Left renal cortex interstitium (tissue), 4 donors: ENCODE measurements at regions not wholly inside any gene's neighbourhood (a gene's known extent, or its start where the extent isn't known, plus 50 kb on each side); places are given as distances from the start of the nearest gene placed in this dataset.

Source experiments
- DNase-seq, 4 donors: peaks; one replicate each; pipeline ENCODE4 v3.0.0-alpha.2; 2013; ENCODE audit warnings: low read depth in 4 of 4, low spot score in 2 of 4, missing footprints in 1 of 4

DNA sequence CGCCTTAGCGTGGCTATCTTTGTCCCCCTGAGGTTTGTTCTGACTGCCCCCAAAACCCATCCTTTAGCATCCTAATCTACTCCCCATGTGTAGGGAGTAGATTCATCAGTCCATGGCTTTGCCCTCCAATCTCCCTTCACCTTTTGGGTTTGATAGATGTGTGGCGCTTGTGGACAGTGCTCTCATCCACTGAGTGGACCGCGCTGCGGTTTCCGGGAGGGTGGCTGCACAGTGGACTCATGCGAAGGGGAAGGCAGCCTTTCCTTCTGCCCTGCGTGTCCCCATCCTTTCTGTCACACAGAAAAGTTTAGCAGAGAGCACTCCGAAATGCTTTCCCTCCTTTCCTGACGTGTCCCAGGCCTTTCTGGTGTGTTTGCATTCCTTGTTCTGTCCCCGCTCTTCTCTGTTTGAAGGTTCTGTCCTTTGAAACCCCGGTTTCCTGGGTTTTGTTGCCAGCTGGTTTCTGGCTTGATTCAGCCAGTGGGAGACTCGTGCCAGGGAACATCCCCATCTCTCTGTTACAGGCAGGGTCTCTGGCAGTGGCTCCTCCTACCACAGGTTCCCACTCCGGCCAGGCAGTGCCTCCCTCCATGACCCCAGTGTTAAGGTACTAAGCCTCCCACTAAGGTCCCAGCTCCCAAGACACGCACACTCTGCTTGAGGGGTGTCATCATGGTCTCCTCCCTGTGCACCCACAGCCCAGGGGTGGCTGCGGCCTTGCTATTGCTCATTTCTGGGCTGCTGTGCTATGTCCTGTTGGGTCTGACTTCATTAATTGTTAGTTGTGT, 547.7 kb upstream of the DPP6 start:
- no peak for DNase-seq

DNA sequence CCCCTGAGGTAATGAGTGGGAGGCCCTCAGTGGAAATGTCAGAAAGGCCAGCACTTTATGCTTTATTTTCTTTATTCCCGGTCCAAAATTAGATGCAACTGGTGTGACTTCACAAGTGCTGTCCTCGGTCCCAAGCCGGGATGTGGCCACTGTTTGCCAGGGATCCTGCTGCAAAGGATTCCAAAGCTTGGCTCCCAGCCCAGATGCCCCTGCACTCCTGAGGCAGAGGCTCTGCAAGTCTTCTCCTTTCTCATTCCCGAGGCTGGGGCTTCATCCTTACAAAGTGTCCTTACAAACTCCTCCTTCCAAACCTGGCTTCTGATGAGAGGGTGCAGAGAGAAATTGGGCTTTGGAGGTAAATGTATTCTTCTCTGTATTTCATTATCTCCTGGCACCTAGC, 544.3 kb upstream of the DPP6 start:
- no peak for DNase-seq

DNA sequence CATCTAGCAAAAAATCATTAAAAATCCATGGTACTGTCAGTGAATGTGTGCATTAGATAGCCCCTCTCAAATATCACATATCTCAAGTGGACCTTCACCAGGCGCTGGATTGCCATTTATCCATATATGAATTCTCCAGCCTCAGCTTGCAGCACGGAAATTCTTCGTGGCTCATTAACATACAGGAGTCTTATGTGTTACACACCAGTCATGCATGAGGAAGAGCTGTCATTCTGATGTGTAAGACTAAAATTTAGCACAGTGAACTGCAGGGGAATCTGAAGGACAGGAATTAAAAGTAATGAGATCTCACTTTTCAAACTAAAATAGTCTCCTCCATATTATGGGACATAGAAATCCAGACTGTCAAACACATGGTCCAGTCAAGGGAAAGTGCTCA, 542.4 kb upstream of the DPP6 start:
- DNase-seq: no peak

DNA sequence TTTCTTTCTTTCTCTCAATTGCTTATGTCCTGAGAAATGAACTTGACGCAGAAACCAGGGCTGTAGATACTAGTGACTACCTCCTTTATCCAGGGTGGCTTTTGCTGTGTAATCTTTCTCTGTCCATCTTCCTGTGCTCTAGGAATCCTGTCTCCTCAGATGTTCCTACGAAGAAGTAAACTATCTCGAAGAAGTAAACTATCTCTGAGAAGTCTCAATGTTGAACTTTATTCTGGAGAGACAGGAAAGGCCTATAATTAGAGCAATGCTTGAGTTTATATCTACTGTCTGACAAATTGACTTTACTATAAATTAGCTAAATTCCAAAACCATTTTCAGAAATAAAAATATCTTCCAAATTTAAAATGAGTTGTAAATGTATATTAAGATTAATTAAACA, 541.5 kb upstream of the DPP6 start:
- DNase-seq: no peak

DNA sequence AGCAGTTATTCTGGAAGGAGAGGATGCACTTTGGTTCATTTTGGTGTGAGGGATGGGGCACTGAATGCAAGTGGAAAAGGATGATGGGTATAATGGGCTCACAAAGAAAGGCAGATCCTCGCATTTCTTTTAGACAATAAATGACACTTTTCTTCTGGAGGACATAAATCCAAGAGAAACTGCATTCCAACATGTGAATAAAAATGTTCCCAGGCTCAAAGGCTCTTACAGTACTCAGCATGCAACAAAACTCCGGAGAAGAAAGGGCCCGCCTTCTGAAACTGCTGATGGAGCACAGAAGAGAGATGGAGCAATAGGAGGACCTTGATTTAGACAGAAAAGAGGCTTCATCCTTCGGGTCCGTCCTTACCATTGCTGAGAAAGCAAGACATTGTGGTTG, 538.2 kb upstream of the DPP6 start:
- DNase-seq: peak in 1 of 4 donors; percentile 20

DNA sequence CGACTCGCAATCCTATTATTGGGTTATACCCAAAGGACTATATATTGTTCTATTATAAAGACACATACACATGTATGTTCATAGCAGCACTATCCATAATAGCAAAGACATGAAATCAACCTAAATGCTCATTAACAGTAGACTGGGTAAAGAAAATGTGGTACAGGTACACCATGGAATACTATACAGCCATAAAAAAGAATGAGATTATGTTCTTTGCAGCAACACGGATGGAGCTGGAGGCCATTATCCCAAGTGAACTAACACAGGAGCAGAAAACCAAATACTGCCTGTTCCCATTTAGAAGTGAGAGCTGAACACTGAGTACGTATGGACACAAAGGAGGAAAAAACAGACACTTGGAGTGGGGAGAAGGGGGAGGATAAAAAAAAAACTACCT, 536.8 kb upstream of the DPP6 start:
- DNase-seq: no peak

DNA sequence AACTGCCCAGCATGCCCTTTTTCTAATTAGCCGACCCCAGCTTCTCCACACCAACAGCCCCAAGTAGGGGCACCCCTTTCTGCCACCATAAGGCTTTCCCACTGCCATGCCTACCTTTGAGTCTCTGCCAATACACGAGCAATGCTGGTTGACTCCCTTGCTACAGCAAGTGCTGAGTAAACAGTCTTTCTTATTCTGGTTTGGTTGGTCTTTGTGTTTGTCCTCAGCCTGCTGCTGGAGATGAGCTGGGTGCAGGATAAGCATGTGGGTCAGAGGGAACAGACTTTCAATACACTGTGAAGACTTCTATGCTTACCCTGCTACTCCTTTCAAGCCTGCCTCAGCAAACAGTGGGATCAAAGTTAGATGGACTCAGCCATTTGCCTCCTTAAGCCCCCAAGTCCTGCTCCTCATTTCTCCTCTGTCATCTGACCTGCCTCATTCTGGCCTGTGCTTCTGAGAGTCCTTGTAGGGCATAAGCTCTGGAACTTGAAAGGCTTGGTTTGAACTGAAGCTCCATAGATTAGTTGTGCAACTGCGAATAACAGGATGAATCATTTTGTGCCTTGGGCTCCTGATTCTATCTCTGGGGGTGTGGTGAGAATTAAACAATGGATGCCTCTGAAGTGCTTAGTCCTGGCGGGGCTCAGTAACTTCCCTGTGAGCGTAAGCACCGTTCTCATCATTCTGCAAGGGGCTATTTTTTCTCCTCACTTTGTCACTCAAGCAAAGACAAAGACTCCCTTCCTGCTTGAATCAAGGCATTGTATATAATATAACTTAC, 533.8 kb upstream of the DPP6 start:
- DNase-seq: no peak

DNA sequence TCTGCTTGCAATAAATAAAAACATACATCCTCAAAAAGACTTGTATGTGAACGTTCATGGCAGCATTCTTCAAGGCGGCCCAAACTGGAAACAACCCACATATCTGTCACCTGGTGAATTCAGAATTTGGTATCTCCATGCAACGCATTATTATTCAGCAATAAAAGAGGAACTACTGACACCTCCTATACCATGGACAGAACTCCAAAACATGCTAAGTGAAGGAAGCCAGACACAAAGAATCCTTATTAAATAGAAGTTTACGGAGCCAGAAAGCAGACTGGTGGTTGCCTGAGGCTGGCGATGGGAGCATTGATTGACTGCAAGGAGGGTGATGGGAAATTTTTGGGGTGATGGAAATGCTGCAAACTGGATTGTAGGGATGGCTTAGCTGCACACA, 530.8 kb upstream of the DPP6 start:
- no peak for DNase-seq

DNA sequence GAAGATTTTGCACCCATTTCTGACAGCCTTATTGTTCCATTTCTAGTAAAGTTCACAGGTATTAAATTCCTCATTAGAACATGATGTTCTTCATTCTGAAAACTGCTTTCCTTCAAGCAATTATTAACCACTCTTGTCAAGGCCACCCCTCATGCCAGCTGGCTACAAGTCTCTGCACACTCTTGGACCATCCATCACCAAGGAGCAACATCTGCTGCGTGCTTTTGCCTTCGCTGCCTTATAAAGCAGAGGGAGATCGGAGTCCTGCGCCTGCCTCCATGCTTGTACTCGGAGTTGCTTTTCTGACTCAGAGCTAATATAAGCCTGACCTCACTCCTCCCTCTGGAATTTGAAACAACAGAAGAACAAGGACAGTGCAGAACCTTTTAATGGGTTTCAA, 529.9 kb upstream of the DPP6 start:
- no peak for DNase-seq

DNA sequence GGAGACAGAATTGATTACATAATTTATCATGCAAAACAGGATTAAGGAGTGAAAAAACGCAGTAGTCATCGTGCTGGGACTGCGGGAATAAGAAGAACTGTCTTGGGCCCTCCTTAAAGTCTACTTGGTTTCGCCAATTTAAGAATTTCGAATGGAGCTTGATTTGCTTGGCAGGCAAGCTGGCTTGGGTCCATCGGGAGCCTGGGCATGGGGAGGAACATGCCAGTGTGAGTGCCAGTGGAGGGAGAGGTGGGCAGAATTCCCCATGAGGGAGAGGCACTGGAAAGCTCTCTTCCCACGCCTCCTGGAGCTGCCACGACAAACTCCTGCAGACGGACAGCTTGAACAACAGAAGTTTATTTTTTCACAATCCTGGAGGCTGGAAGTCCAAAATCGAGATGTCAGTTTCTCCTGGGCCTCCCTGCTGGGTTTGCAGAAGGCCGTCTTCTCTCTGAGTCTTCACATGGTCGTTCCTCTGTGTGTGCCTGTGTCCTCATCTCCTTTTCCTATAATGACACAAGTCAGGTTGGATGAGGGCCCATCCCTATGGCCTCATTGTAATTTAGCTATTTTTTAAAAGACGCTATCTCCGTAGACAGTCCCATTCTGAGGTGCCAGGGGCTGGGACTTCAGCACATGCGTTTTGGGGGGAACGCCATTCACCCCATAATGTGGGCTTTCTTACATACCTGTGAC, 528.7 kb upstream of the DPP6 start:
- DNase-seq: no peak

DNA sequence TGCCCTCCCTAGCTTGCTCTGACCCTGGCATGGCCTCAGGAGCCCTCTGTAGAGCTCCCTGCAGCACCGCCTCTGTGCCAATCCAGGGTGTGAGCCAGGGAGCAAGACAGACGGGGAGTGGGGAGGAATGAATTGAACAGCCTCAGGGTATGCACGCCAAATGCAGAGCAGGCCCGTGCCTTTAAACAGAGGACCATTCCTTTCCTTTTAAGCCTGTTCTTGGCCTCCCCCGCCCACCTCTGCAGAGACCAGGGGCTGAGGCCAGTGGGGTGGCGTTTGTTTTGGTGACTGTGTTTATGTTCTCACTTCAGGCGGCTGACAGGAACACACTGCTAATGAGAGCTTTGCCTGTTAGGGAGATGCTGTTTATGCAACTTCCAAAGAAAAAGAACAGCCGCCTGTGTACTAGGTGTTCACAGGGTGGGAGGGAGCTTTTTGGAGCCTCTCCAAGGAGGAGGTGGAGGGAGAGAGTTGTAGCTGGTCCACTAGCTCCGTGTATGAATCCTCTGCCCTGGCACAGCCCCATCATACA, 528.1 kb upstream of the DPP6 start:
- DNase-seq: peak in 1 of 4 donors; percentile 25

DNA sequence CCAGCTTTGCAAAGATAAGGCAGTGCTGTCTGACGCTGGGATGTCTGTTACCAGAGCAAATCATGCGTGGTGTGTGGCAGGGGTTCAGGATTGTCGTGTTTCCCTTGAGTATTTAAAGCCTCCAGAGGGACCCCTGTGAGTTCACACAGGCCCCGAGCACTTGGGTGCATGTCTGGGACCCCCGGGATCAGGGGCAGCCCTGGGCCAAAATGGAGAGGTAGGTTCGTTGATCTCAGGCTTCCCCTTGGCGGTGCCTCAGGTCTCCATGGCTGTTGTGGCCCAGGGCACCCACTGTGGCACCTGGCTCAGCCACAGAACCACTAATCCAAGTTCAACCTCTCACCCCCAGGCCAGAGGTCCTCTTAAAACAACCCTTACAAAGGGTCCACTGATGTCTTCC, 523.1 kb upstream of the DPP6 start:
- no peak for DNase-seq

DNA sequence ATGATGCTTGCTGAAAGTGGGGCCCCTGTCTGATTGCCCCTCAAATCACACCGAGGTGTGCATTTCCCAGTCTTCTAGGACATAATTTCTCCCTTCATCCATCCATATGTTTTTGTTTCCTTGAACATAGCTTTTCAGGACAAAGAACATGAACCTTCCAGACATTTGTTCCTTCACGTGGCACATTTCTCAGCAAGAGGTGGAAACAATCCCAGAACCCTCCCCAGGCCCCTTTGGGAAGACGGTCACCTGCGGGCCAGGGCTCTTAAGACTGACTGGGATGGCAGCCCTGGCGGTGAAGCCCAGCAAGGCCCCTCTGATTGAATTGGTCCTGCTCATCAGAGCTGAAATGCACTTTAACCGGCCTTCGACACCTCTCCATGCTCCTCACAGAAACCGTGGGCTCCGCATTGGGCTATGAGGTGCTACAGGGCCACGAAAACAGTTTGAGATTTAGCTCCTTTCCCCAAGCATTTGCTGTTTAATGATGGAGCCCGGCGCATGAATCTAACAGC, 522.5 kb upstream of the DPP6 start:
- no peak for DNase-seq

DNA sequence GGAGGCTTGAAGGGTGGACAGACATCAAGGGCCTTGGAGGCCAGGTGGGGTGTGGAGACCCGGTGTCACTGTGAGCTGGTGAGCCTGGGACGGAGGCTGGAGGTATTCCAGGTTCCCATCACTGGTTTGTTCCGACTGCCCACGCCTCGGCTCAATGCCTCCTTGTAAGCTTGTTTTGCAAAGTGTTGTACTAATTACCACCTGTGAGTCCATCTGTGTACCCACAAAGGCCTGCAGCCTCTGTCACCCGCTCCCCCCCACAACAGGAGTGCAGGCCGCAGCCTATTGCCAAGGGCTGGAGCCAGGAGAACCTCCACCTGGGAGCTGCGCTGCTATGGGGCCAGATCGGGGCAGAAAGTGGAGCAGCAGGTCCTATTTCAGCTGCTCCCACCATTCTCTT, 521.8 kb upstream of the DPP6 start:
- DNase-seq: no peak

DNA sequence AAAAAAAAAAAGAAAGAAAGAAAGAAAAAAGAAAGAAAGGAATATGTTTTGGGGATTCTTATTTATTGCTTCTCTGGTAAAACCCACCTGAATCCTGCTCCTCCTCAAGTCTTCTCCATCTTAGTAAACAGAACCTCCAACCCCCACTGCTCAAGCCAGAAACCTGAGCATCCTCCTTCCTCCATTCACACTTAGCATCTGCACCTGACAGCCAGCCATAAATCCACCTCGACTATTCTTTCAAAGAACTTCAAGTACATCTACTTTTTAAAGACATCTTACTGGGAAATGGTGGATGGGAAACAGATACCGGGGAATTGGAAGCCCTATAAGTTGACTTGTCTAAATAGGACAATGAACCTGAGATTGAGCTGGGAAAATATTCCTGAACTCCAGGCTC, 519.9 kb upstream of the DPP6 start:
- no peak for DNase-seq

DNA sequence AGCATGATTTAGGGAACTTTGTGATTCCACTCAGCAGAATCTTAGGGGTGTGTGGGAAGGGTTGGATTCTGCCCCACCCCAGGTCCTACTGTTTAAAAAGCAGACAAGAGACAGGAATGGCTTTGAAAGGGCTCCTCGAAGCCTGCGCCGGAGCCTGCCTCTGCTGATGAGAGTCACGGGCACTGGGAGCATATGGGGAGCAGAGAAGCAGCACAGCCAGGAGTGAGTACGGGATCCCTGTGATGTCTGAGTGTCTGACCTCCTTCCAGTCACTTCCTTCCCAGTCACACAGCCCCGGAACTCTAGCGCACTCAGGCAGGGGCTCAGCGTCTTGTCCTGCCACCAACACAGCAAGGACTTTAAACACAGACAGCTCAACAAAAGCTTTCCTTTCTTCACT, 514.9 kb upstream of the DPP6 start:
- DNase-seq: no peak

DNA sequence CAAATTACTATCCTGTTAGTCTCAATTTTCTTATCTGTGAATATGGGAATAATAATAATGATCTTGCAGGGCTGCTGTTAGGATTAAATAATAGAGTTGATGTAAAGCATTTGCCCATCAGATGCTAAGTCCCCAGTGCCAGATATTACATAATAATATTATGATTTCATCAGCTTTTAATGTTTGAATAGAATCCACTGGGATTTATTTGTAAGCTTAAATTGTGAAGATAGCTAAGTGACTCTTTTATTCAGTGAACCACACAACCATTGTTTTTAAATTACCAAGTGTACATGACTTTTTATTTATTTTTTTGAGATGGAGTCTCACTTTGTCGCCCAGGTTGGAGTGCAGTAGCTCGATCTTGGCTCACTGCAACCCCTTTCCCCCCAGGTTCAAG, 510.3 kb upstream of the DPP6 start:
- DNase-seq: no peak

DNA sequence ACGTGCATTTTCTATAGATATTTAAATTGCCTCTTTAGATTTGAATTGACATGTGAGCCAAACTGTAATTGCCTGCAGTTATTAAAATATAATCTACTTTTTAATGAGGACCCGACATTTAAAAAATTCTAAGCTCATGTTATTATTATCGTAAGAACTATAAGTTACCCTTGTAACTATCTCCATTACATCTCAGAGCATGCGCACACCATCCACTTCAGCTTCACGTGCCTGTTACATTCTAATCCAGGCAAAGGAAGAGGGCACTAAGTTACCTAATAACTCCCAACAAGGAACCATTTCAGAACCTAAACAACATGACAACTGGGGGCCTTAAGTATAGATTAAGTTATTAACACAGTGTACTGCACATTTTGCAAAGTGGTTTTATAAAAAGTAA, 509.0 kb upstream of the DPP6 start:
- no peak for DNase-seq

DNA sequence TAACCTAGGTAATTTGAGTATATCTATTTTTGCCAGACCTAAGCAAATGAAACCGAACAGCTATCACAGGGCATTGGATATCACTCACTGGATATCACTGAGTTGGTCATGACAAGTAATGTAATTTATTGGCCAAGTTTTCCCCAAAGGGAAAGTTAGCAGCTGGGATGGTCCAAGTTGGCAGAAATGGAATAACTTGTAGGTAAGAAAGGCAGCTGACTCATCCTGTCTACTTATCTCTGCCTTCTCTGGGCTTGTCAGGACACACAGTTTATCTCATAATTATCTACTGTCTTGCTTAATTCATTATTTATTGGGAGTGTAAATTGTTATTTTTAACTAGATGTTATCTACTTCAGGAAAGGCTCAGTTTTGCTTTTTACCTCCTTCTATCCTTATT, 502.0 kb upstream of the DPP6 start:
- DNase-seq: no peak

DNA sequence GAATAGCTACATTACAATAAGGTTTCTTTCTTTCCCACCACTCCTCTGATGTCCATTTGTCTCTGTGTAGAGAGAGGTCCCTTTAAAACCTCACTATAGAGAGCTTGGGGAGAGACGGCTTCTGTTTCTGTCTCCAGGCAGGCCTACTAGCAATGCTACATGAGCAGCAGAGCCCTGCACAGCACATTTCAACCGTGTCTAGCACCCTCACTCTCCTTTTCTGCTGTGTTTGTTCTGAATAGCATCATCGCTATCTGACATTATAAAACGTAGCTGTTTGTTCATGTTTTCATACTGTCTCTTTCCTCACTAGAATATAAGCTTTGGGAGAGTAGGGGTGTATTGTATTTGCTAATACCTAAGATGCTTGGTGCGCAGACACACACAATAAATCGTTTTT, 487.8 kb upstream of the DPP6 start:
- no peak for DNase-seq

DNA sequence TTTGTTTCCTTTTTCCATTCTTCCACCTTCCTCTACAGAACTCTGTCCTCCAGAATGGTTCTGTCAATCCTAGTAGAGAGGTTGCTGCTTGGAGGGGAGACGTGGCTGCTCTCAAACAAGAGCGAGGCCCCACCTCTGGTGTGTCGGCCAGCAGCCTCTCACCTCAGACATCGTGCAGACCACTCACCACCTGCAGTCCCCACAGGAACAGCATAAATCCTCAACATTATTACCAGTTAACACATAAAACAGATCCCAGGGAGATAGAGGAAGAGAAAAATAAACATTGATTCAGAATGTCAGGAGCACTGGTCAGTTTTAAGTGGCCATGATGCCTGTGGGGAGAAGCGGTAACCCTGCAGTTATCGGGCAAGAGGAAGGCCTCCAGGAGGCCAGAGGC, 485.9 kb upstream of the DPP6 start:
- DNase-seq: no peak
